Hepatocyte (in vitro differentiated cells): ENCODE measurements at regions not wholly inside any gene's neighbourhood (a gene's known extent, or its start where the extent isn't known, plus 50 kb on each side); places are given as distances from the start of the nearest gene placed in this dataset.
A peak's percentile ranks its signal among the peaks of the same experiment; 100 is the strongest.

ENCODE experiments used
- DNase-seq: peaks from one replicate; pipeline ENCODE4 v3.0.0-alpha.2; 2016; ENCODE audit warnings: low spot score
- H2AFZ ChIP-seq: fragments of 200-600 bp; sonication (generic); 2 replicates; pipeline ENCODE4 v1.6.0; 2016; ENCODE audit warnings: antibody characterized with exemption, mild to moderate bottlenecking
- H3K27ac ChIP-seq: fragments of 200-600 bp; sonication (generic); 2 replicates; pipeline ENCODE4 v1.5.1; 2016; ENCODE audit warnings: mild to moderate bottlenecking
- H3K27me3 ChIP-seq: fragments of 200-600 bp; sonication (generic); 2 replicates; pipeline ENCODE4 v1.6.1; 2016
- H3K36me3 ChIP-seq: fragments of 200-600 bp; sonication (generic); replicated peaks from 2 replicates; pipeline ENCODE4 v1.5.1; 2016; ENCODE audit warnings: low read depth; ENCODE audit not compliant: insufficient read depth
- H3K4me1 ChIP-seq: fragments of 200-600 bp; sonication (generic); 2 replicates; pipeline ENCODE4 v1.5.1; 2016; ENCODE audit warnings: mild to moderate bottlenecking, moderate library complexity; ENCODE audit not compliant: insufficient read depth
- H3K4me2 ChIP-seq: fragments of 200-600 bp; sonication (generic); 2 replicates; pipeline ENCODE4 v1.6.0; 2016
- H3K4me3 ChIP-seq: fragments of 200-600 bp; sonication (generic); 2 replicates; pipeline ENCODE4 v1.5.1; 2016; ENCODE audit warnings: mild to moderate bottlenecking
- H3K79me2 ChIP-seq: fragments of 200-600 bp; sonication (generic); 2 replicates; pipeline ENCODE4 v1.6.0; 2017; ENCODE audit warnings: mild to moderate bottlenecking
- H3K9me2 ChIP-seq: fragments of 200-600 bp; sonication (generic); replicated peaks from 2 replicates; pipeline ENCODE4 v1.6.0; 2017; ENCODE audit warnings: mild to moderate bottlenecking; ENCODE audit not compliant: insufficient read depth
- H3K9me3 ChIP-seq: fragments of 200-600 bp; sonication (generic); 2 replicates; pipeline ENCODE4 v1.5.1; 2016; ENCODE audit warnings: low read depth, mild to moderate bottlenecking
- H4K20me1 ChIP-seq: fragments of 200-600 bp; sonication (generic); 2 replicates; pipeline ENCODE4 v1.6.0; 2016; ENCODE audit warnings: mild to moderate bottlenecking; ENCODE audit not compliant: insufficient read depth, poor library complexity, severe bottlenecking
- EZH2 ChIP-seq: fragments of 200-600 bp; sonication (generic); IDR thresholded peaks from 2 replicates; pipeline ENCODE4 v1.6.1; 2016; ENCODE audit warnings: antibody characterized with exemption, mild to moderate bottlenecking, borderline replicate concordance
- EZH2phosphoT487 ChIP-seq: fragments of 200-600 bp; sonication (generic); IDR thresholded peaks from one replicate; pipeline ENCODE4 v1.6.1; 2018; ENCODE audit warnings: antibody characterized with exemption, mild to moderate bottlenecking, low read depth, moderate library complexity; ENCODE audit not compliant: unreplicated experiment, severe bottlenecking
- WGBS: methylation state at CpG from one replicate; pipeline ENCODE4 v1.1.6; 2016; ENCODE audit warnings: low lambda C conversion rate; ENCODE audit errors: missing lambda C conversion rate; 5-methylcytosine and 5-hydroxymethylcytosine counted together
- TF ChIP-seq, protein P1 (sequence below): fragments of 200-600 bp; sonication (generic); IDR thresholded peaks from 2 replicates; pipeline ENCODE4 v1.5.1; 2016; ENCODE audit warnings: antibody characterized with exemption, mild to moderate bottlenecking; ENCODE audit not compliant: poor library complexity

- no peaks in the 10 kb centered on the region for H3K79me2 ChIP-seq
- no peak overlapping the region for H2AFZ ChIP-seq
- DNase-seq, result no peak
- H3K27me3 ChIP-seq, result no peaks in the 10 kb centered on the region
- TF ChIP-seq, protein P1, sequence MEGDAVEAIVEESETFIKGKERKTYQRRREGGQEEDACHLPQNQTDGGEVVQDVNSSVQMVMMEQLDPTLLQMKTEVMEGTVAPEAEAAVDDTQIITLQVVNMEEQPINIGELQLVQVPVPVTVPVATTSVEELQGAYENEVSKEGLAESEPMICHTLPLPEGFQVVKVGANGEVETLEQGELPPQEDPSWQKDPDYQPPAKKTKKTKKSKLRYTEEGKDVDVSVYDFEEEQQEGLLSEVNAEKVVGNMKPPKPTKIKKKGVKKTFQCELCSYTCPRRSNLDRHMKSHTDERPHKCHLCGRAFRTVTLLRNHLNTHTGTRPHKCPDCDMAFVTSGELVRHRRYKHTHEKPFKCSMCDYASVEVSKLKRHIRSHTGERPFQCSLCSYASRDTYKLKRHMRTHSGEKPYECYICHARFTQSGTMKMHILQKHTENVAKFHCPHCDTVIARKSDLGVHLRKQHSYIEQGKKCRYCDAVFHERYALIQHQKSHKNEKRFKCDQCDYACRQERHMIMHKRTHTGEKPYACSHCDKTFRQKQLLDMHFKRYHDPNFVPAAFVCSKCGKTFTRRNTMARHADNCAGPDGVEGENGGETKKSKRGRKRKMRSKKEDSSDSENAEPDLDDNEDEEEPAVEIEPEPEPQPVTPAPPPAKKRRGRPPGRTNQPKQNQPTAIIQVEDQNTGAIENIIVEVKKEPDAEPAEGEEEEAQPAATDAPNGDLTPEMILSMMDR, result no peak
- TF ChIP-seq EZH2 (no peak), EZH2phosphoT487 (no peak)
- no peaks in the 10 kb centered on the region for H4K20me1 ChIP-seq
- no peak overlapping the region for H3K27ac ChIP-seq
- no peaks in the 10 kb centered on the region for H3K36me3 ChIP-seq
- no peaks in the 10 kb centered on the region for H3K9me2 ChIP-seq
- H3K9me3 ChIP-seq, result no peaks in the 10 kb centered on the region
- H3K4me3 ChIP-seq, result no peak overlapping the region
- H3K4me2 ChIP-seq, result no peak overlapping the region
- 94% methylated on average over 1 of the region's 1 CpG for WGBS
- H3K4me1 ChIP-seq, result peaks cover 11% of the 10 kb centered on the region
Measured at GRCh38 chr10:78318305-78318704, 284.6 kb downstream of the RPS24 start.

GRCh38 chr10:78319371-78319770 is 285.7 kb downstream of the RPS24 start:
- H3K4me1 ChIP-seq, result peaks cover 11% of the 10 kb centered on the region
- no peak overlapping the region for H3K27ac ChIP-seq
- WGBS, result 58% methylated on average over 7 of the region's 7 CpGs
- H3K9me2 ChIP-seq, result no peaks in the 10 kb centered on the region
- no peaks in the 10 kb centered on the region for H3K27me3 ChIP-seq
- H3K36me3 ChIP-seq, result no peaks in the 10 kb centered on the region
- no peaks in the 10 kb centered on the region for H4K20me1 ChIP-seq
- H3K4me3 ChIP-seq, result no peak overlapping the region
- TF ChIP-seq EZH2phosphoT487 (no peak), EZH2 (no peak)
- TF ChIP-seq, protein P1, result no peak
- H2AFZ ChIP-seq, result no peak overlapping the region
- no peaks in the 10 kb centered on the region for H3K79me2 ChIP-seq
- DNase-seq, result peak; percentile 65
- H3K4me2 ChIP-seq, result no peak overlapping the region
- no peaks in the 10 kb centered on the region for H3K9me3 ChIP-seq

DNA sequence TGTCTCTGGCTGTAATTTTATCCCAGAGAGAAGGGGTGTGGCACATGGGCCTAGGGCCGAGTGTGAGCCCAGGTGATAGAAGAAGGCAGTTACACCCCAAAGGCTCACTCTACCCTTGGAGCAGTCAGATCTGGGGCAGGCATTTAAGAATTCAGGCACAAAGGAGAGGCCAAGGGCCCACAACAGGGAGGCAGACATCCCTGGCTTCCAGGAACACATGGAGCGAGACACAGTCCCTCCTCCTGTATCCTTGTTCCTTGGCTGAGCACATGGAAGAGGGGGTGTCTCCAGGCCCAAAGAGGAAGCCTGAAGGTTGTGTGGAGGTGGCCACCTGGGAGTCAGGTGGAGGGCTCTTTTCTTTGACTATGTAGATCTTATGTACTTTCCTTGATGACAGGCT is 286.2 kb downstream of the RPS24 start:
- Histone ChIP-seq H3K27me3 (no peaks in the 10 kb centered on the region), H3K27ac (no peak overlapping the region)

More for the DNA sequence above, 286.2 kb downstream of the RPS24 start:
- no peaks in the 10 kb centered on the region for H3K9me2 ChIP-seq
- TF ChIP-seq EZH2phosphoT487, result no peak
- no peak for TF ChIP-seq EZH2
- TF ChIP-seq, protein P1, result no peak
- no peak for DNase-seq
- 82% methylated on average over 2 of the region's 2 CpGs for WGBS
- no peaks in the 10 kb centered on the region for H4K20me1 ChIP-seq
- no peaks in the 10 kb centered on the region for H3K79me2 ChIP-seq
- no peak overlapping the region for H3K4me3 ChIP-seq
- H2AFZ ChIP-seq, result no peak overlapping the region
- H3K4me2 ChIP-seq, result no peak overlapping the region
- no peaks in the 10 kb centered on the region for H3K9me3 ChIP-seq
- peaks cover 11% of the 10 kb centered on the region for H3K4me1 ChIP-seq
- H3K36me3 ChIP-seq, result no peaks in the 10 kb centered on the region
